ENCODE measurements at regions not wholly inside any gene's neighbourhood (a gene's known extent, or its start where the extent isn't known, plus 50 kb on each side); places are given as distances from the start of the nearest gene placed in this dataset.

DNA sequence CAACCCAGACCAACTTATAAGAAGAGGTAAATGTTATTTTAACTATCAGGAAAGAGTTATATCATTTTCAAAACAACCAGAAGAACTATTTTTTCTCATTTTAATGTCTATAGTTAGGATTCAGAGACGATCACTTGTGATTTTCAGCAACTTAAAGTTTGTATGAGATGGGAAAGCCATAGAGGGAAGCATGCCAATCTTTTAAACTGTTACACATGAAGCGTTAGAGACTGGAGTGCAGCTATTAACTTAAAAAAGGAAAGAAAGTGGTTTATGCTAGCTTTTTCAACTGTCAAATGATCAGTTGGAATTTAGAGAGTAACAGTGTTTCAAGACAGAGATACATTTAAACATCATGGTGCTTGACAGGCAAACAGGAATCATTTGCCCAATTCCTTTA lies 91.7 kb upstream of the LPP start:
- Mint-ChIP-seq H3K9me3 (ENCODE audit: unreplicated experiment) (no peaks in the 10 kb centered on the region), H3K27ac (ENCODE audit: unreplicated experiment) (no peak overlapping the region), H3K27me3 (ENCODE audit: unreplicated experiment) (no peaks in the 10 kb centered on the region), H3K4me3 (ENCODE audit: unreplicated experiment) (no peak overlapping the region), H3K4me1 (ENCODE audit: unreplicated experiment) (peaks cover 12% of the 10 kb centered on the region), H3K36me3 (ENCODE audit: unreplicated experiment) (no peaks in the 10 kb centered on the region)
- TF ChIP-seq CTCF (IDR thresholded peaks at IDR 0.05), result no peak
- DNase-seq (ENCODE audit: extremely low spot score, unreplicated experiment), result no peak

DNA sequence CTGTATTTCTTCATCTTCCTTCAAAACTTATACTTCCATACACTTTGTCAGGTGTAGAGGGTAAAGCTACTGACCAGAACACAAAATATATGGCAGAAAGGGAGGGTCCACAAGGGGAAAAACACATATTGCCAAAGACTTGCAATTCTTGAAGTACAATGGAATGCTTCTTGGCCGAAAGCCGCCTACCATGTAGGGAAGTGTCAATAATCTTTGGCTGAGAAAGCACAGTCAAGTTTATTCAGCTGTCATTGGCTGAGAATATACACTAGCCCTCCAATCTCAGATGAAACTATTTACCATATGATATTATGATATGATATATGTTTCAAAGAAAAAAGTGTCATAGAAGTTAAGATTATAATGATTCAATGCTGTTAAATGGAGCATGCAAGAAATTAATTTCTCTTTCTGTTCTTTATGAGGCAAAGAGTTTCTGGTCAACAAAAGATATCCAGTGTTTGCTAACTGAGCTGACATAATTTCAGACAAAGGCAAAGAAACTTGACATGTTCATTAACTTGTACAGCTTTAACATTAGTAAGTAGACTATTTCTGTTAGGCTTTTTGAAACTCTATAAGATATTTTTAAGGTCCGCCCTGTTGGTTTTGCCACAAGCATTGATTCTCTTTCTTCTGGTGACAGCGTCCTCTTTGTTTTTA lies 89.0 kb upstream of the LPP start:
- no peak overlapping the region for H3K27ac Mint-ChIP-seq (ENCODE audit: unreplicated experiment)
- no peaks in the 10 kb centered on the region for H3K36me3 Mint-ChIP-seq (ENCODE audit: unreplicated experiment)
- no peak for TF ChIP-seq CTCF (IDR thresholded peaks at IDR 0.05)
- H3K4me1 Mint-ChIP-seq (ENCODE audit: unreplicated experiment), result peaks cover 19% of the 10 kb centered on the region
- H3K27me3 Mint-ChIP-seq (ENCODE audit: unreplicated experiment), result no peaks in the 10 kb centered on the region
- DNase-seq (ENCODE audit: extremely low spot score, unreplicated experiment), result no peak
- H3K4me3 Mint-ChIP-seq (ENCODE audit: unreplicated experiment), result no peak overlapping the region
- H3K9me3 Mint-ChIP-seq (ENCODE audit: unreplicated experiment), result no peaks in the 10 kb centered on the region

DNA sequence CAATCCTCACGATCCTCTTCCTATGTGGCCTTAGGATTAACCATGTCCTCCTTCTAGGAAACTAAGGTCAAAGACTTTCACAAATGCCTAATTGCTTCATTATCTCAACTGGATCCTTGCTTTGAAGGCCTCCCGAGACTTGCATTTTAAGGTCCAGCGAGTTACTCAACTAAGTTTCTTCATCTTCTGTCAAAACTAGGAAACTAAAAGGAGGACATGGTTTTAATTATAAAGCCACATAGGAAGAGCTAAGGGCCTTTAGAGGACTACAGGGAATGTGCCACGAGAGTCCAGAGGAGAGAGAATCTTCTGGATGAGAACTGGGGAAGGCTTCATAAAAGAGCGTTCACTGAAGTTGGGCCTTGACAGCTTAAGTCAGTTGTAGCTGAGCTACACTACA lies 87.8 kb upstream of the LPP start:
- H3K9me3 Mint-ChIP-seq (ENCODE audit: unreplicated experiment), result no peaks in the 10 kb centered on the region
- no peaks in the 10 kb centered on the region for H3K27me3 Mint-ChIP-seq (ENCODE audit: unreplicated experiment)
- H3K27ac Mint-ChIP-seq (ENCODE audit: unreplicated experiment), result no peak overlapping the region
- H3K36me3 Mint-ChIP-seq (ENCODE audit: unreplicated experiment), result no peaks in the 10 kb centered on the region
- no peak for DNase-seq (ENCODE audit: extremely low spot score, unreplicated experiment)
- peaks cover 13% of the 10 kb centered on the region for H3K4me1 Mint-ChIP-seq (ENCODE audit: unreplicated experiment)
- no peak for TF ChIP-seq CTCF (IDR thresholded peaks at IDR 0.05)
- H3K4me3 Mint-ChIP-seq (ENCODE audit: unreplicated experiment), result no peak overlapping the region

GRCh38 chr3:188067932-188068331 lies 86.0 kb upstream of the LPP start:
- Mint-ChIP-seq H3K27ac (ENCODE audit: unreplicated experiment) (no peak overlapping the region), H3K36me3 (ENCODE audit: unreplicated experiment) (no peaks in the 10 kb centered on the region), H3K4me1 (ENCODE audit: unreplicated experiment) (peaks cover 18% of the 10 kb centered on the region), H3K9me3 (ENCODE audit: unreplicated experiment) (no peaks in the 10 kb centered on the region), H3K4me3 (ENCODE audit: unreplicated experiment) (no peak overlapping the region), H3K27me3 (ENCODE audit: unreplicated experiment) (no peaks in the 10 kb centered on the region)
- no peak for DNase-seq (ENCODE audit: extremely low spot score, unreplicated experiment)
- TF ChIP-seq CTCF (IDR thresholded peaks at IDR 0.05), result no peak

DNA sequence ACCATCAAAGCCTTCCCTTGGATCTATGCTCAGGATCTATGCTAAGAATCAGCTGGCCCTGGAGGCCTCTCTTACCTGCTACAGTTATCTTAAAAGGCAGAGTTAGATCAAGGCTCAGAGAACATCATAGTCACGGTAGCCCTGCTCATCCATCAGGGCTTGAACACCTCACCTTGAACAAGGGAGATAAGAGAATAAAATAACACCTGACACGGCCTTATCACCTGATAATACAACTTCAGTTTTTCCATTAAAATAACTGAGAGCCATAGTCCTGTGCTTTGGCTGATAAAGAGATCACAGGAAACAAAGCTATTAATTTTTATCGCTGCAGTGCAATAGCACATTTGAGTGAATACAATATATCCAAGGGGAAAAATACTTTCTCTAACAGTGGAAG lies 85.6 kb upstream of the LPP start:
- Mint-ChIP-seq H3K27ac (ENCODE audit: unreplicated experiment) (no peak overlapping the region), H3K36me3 (ENCODE audit: unreplicated experiment) (no peaks in the 10 kb centered on the region), H3K4me3 (ENCODE audit: unreplicated experiment) (no peak overlapping the region), H3K27me3 (ENCODE audit: unreplicated experiment) (no peaks in the 10 kb centered on the region), H3K9me3 (ENCODE audit: unreplicated experiment) (no peaks in the 10 kb centered on the region), H3K4me1 (ENCODE audit: unreplicated experiment) (peaks cover 18% of the 10 kb centered on the region)
- no peak for TF ChIP-seq CTCF (IDR thresholded peaks at IDR 0.05)
- DNase-seq (ENCODE audit: extremely low spot score, unreplicated experiment), result no peak

Measured in osteocyte (in vitro differentiated cells).